KMS-11 (cell line): ENCODE measurements at regions not wholly inside any gene's neighbourhood (a gene's known extent, or its start where the extent isn't known, plus 50 kb on each side); places are given as distances from the start of the nearest gene placed in this dataset.

Experiments
- H2AFZ ChIP-seq: fragments of 200-600 bp; sonication (generic); 2 replicates; pipeline ENCODE4 v1.6.1; 2016; ENCODE audit warnings: antibody characterized with exemption, mixed run types, low read depth
- H3K27ac ChIP-seq: fragments of 200-600 bp; sonication (generic); 2 replicates; pipeline ENCODE4 v1.6.1; 2016; ENCODE audit warnings: mild to moderate bottlenecking, mixed run types
- H3K27me3 ChIP-seq: fragments of 200-600 bp; sonication (generic); 2 replicates; pipeline ENCODE4 v1.6.1; 2017; ENCODE audit warnings: mild to moderate bottlenecking, low read depth, mixed run types, moderate library complexity; ENCODE audit not compliant: insufficient read depth
- H3K36me3 ChIP-seq: fragments of 200-600 bp; sonication (generic); 2 replicates; pipeline ENCODE4 v1.6.1; 2017; ENCODE audit warnings: mild to moderate bottlenecking, mixed run types; ENCODE audit not compliant: insufficient read depth
- H3K4me1 ChIP-seq: fragments of 200-600 bp; sonication (generic); 2 replicates; pipeline ENCODE4 v1.6.1; 2016; ENCODE audit warnings: mild to moderate bottlenecking, low read depth, mixed run types; ENCODE audit not compliant: poor library complexity, severe bottlenecking
- H3K4me2 ChIP-seq: fragments of 200-600 bp; sonication (generic); 2 replicates; pipeline ENCODE4 v1.7.0; 2016; ENCODE audit warnings: mild to moderate bottlenecking, mixed run types
- H3K4me3 ChIP-seq: fragments of 200-600 bp; sonication (generic); IDR thresholded peaks from 2 replicates; pipeline ENCODE4 v1.6.1; 2017; ENCODE audit warnings: low read depth, low read length, mixed read lengths; ENCODE audit not compliant: insufficient read depth
- H3K79me2 ChIP-seq: fragments of 200-600 bp; sonication (generic); 2 replicates; pipeline ENCODE4 v1.6.1; 2016; ENCODE audit warnings: low read depth, mixed run types; ENCODE audit not compliant: insufficient read depth
- H3K9ac ChIP-seq: fragments of 200-600 bp; sonication (generic); 2 replicates; pipeline ENCODE4 v1.6.1; 2016; ENCODE audit warnings: mild to moderate bottlenecking, mixed run types
- H4K20me1 ChIP-seq: fragments of 200-600 bp; sonication (generic); 2 replicates; pipeline ENCODE4 v1.6.1; 2016; ENCODE audit warnings: mild to moderate bottlenecking, mixed run types; ENCODE audit not compliant: insufficient read depth
- CTCF ChIP-seq: fragments of 200-600 bp; sonication (generic); conservative IDR thresholded peaks from 2 replicates; pipeline ENCODE4 v1.6.1; 2017; ENCODE audit warnings: low read depth, mild to moderate bottlenecking, antibody characterized with exemption, low read length, moderate library complexity, mixed read lengths

DNA sequence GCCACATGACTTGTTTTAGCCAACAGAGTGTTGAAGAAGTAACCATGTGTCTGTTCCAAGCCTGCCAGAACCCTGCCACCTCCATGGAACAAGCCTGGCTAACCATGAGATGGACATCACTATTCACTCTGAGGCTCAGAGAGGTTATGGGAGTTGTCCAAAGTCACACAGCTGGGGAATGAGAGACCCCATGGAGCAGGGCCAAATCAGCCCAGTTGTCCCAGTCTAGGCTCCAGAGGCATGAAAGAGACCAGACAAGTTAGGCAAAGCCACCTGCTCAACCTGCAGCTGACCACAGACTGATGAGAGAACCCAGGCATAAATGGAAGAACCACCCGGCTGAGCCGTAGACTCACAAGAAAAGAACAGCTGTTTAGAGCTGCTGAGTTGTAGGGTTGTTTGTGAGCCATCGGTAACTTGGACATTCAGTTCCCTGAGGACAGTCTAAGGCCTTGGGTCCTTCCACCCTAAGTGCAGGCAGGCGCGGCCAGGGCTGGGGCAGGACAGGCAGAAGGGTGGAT, 74.7 kb upstream of the PHF21B start:
- no peaks in the 10 kb centered on the region for H4K20me1 ChIP-seq
- no peak overlapping the region for H3K9ac ChIP-seq
- H3K4me2 ChIP-seq: no peak overlapping the region
- H3K27me3 ChIP-seq: peaks cover 27% of the 10 kb centered on the region
- no peak overlapping the region for H3K4me3 ChIP-seq
- no peaks in the 10 kb centered on the region for H3K36me3 ChIP-seq
- no peak overlapping the region for H2AFZ ChIP-seq
- H3K27ac ChIP-seq: no peak overlapping the region
- H3K4me1 ChIP-seq: no peaks in the 10 kb centered on the region
- no peaks in the 10 kb centered on the region for H3K79me2 ChIP-seq
- TF ChIP-seq CTCF: no peak

GRCh38 chr22:45087802-45088201, 75.9 kb upstream of the NUP50 start:
- H4K20me1 ChIP-seq: no peaks in the 10 kb centered on the region
- no peak overlapping the region for H3K4me3 ChIP-seq

GRCh38 chr22:45088576-45088975, 75.1 kb upstream of the NUP50 start:
- no peaks in the 10 kb centered on the region for H4K20me1 ChIP-seq
- no peaks in the 10 kb centered on the region for H3K4me1 ChIP-seq
- H3K79me2 ChIP-seq: no peaks in the 10 kb centered on the region
- no peak overlapping the region for H2AFZ ChIP-seq
- peaks cover 54% of the 10 kb centered on the region for H3K27me3 ChIP-seq
- H3K4me2 ChIP-seq: no peak overlapping the region
- H3K4me3 ChIP-seq: no peak overlapping the region
- TF ChIP-seq CTCF: no peak
- H3K9ac ChIP-seq: no peak overlapping the region
- no peak overlapping the region for H3K27ac ChIP-seq
- no peaks in the 10 kb centered on the region for H3K36me3 ChIP-seq

More at GRCh38 chr22:45087802-45088201, 75.9 kb upstream of the NUP50 start:
- no peak overlapping the region for H3K9ac ChIP-seq
- H3K79me2 ChIP-seq: no peaks in the 10 kb centered on the region
- no peak for TF ChIP-seq CTCF
- no peak overlapping the region for H2AFZ ChIP-seq
- no peaks in the 10 kb centered on the region for H3K4me1 ChIP-seq
- H3K27ac ChIP-seq: no peak overlapping the region
- H3K27me3 ChIP-seq: peaks cover 47% of the 10 kb centered on the region
- H3K36me3 ChIP-seq: no peaks in the 10 kb centered on the region
- no peak overlapping the region for H3K4me2 ChIP-seq

DNA sequence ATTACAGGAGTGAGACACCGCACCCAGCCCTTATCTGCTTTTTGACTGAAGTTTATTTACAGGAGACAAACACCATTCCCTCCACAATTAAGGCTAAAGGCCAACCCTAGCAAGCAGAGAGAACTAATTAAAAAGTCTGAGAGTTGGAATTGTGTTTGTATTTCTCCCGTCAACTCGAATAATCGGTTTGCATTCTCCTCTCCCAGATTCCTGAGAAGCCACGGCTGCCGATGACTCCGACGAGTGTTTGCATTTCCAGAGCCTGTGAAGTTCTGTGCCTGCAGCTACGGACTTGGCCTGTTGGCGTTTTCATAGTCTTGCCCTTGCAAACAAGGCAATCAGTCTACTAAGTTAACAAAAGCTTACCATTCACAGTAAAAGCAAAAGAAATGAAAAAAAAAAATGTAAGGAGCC, 73.2 kb upstream of the NUP50 start:
- TF ChIP-seq CTCF: no peak
- H3K9ac ChIP-seq: no peak overlapping the region
- H3K79me2 ChIP-seq: no peaks in the 10 kb centered on the region
- H4K20me1 ChIP-seq: no peaks in the 10 kb centered on the region
- H2AFZ ChIP-seq: no peak overlapping the region
- H3K27ac ChIP-seq: no peak overlapping the region
- peaks cover 56% of the 10 kb centered on the region for H3K27me3 ChIP-seq
- H3K4me1 ChIP-seq: no peaks in the 10 kb centered on the region
- no peak overlapping the region for H3K4me2 ChIP-seq
- H3K4me3 ChIP-seq: no peak overlapping the region
- H3K36me3 ChIP-seq: no peaks in the 10 kb centered on the region
